ENCODE measurements at regions not wholly inside any gene's neighbourhood (a gene's known extent, or its start where the extent isn't known, plus 50 kb on each side); places are given as distances from the start of the nearest gene placed in this dataset.

DNA sequence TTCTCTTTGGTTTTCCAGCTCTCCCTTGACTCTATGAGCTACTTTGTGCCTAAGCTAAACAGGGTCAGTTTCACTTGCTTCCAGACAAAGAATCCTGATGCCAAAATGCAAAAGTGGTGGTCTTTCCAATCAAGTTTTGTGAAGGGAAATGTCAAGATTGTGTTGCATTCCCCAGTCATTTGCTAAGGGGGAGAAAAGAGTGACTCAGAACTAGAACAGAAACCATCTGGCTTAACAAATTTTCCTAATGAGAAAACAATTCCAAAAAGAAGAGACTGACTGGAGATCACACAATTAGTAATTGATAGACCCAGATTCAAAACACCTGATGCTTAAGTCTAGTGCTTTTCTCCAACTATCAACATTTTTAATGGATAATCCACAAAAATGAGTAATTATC lies 235.1 kb upstream of the DIO2 start:
- DNase-seq (ENCODE audit: low spot score): no peak
- Histone ChIP-seq H3K4me3 (ENCODE audit: low read length in 2 of 2) (no peak overlapping the region), H2BK15ac (ENCODE audit: low read length) (no peak overlapping the region)

DNA sequence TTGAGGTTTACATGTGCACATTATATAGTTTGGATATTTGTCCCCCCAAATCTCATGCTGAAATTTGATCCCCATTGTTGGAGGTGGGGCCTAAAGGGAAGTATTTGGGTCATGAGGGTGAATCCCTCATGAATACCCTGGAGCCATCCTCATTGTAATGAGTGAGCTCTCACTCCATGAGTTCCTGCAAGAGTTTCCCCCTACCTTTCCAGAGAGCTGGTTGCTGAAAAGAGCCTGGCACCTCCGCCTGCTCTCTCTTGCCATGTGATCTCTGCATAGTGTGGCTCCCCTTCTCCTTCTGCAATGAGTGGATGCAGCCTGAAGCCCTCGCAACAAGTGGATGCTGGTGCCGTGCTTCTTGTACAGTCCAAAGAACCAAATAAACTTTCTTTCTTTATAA lies 234.3 kb upstream of the DIO2 start:
- H3K79me1 ChIP-seq (ENCODE audit: low read depth, low read length): no peaks in the 10 kb centered on the region
- H3K27me3 ChIP-seq (ENCODE audit: control insufficient read depth in 3 of 3, insufficient read depth in 3 of 3, low read depth in 1 of 3, low read length in 3 of 3): no peaks in the 10 kb centered on the region
- H3K14ac ChIP-seq (ENCODE audit: low read length): no peak overlapping the region
- no peak overlapping the region for H3K18ac ChIP-seq (ENCODE audit: low read length)
- no peak overlapping the region for H4K91ac ChIP-seq (ENCODE audit: low read depth, low read length, poor library complexity)
- no peak overlapping the region for H3K9ac ChIP-seq (ENCODE audit: low read depth, low read length, poor library complexity)
- no peak overlapping the region for H2BK5ac ChIP-seq (ENCODE audit: low read length)
- H3K4ac ChIP-seq (ENCODE audit: low read length): no peak overlapping the region
- no peak overlapping the region for H2BK120ac ChIP-seq (ENCODE audit: low read depth, low read length)
- no peak overlapping the region for H2BK12ac ChIP-seq (ENCODE audit: low read length)
- no peak overlapping the region for H2AFZ ChIP-seq (ENCODE audit: low read length)
- H3K36me3 ChIP-seq (replicated peaks in 1 of 2; ENCODE audit: control insufficient read depth in 2 of 2, insufficient read depth in 2 of 2, low read length in 2 of 2): no peaks in the 10 kb centered on the region
- H3K27ac ChIP-seq (replicated peaks; ENCODE audit: low read length): no peak overlapping the region
- peaks cover 0 to 1% of the 10 kb centered on the region in 2 donors for H3K9me3 ChIP-seq (replicated peaks in 1 of 2; ENCODE audit: control insufficient read depth in 2 of 2, insufficient read depth in 1 of 2, low read depth in 1 of 2, low read length in 2 of 2)
- no peak for DNase-seq (ENCODE audit: low spot score)
- no peak overlapping the region for H2AK5ac ChIP-seq (ENCODE audit: low read depth, low read length)
- H3K4me2 ChIP-seq (ENCODE audit: insufficient read depth, low read length, poor library complexity, severe bottlenecking): no peak overlapping the region
- H4K8ac ChIP-seq (ENCODE audit: low read depth, low read length): no peak overlapping the region
- H3K4me1 ChIP-seq (ENCODE audit: control insufficient read depth in 2 of 2, insufficient read depth in 1 of 2, low read depth in 1 of 2, low read length in 2 of 2): peaks cover 0 to 2% of the 10 kb centered on the region in 2 donors
- no peak overlapping the region for H3K4me3 ChIP-seq (ENCODE audit: low read length in 2 of 2)
- no CpG with 5 or more reads among the region's 3 CpGs for WGBS, 2 donors (ENCODE audit: extremely low coverage in 2 of 2, insufficient read length in 2 of 2, insufficient replicate concordance in 1 of 2)
- no peak overlapping the region for H3K23ac ChIP-seq (ENCODE audit: low read depth, low read length, poor library complexity)
- H2BK15ac ChIP-seq (ENCODE audit: low read length): no peak overlapping the region

More for the DNA sequence above, 235.1 kb upstream of the DIO2 start:
- Histone ChIP-seq H2BK5ac (ENCODE audit: low read length) (no peak overlapping the region), H2AFZ (ENCODE audit: low read length) (no peak overlapping the region), H3K27ac (replicated peaks; ENCODE audit: low read length) (no peak overlapping the region), H3K4me2 (ENCODE audit: insufficient read depth, low read length, poor library complexity, severe bottlenecking) (no peak overlapping the region), H4K8ac (ENCODE audit: low read depth, low read length) (no peak overlapping the region), H3K14ac (ENCODE audit: low read length) (no peak overlapping the region), H3K18ac (ENCODE audit: low read length) (no peak overlapping the region), H4K91ac (ENCODE audit: low read depth, low read length, poor library complexity) (no peak overlapping the region), H3K79me1 (ENCODE audit: low read depth, low read length) (no peaks in the 10 kb centered on the region), H2AK5ac (ENCODE audit: low read depth, low read length) (no peak overlapping the region), H3K23ac (ENCODE audit: low read depth, low read length, poor library complexity) (no peak overlapping the region), H3K4ac (ENCODE audit: low read length) (no peak overlapping the region), H3K9me3 (replicated peaks in 1 of 2; ENCODE audit: control insufficient read depth in 2 of 2, insufficient read depth in 1 of 2, low read depth in 1 of 2, low read length in 2 of 2) (peaks cover 0 to 3% of the 10 kb centered on the region in 2 donors), H2BK12ac (ENCODE audit: low read length) (no peak overlapping the region), H3K4me1 (ENCODE audit: control insufficient read depth in 2 of 2, insufficient read depth in 1 of 2, low read depth in 1 of 2, low read length in 2 of 2) (peaks cover 0 to 2% of the 10 kb centered on the region in 2 donors), H3K36me3 (replicated peaks in 1 of 2; ENCODE audit: control insufficient read depth in 2 of 2, insufficient read depth in 2 of 2, low read length in 2 of 2) (no peaks in the 10 kb centered on the region), H3K27me3 (ENCODE audit: control insufficient read depth in 3 of 3, insufficient read depth in 3 of 3, low read depth in 1 of 3, low read length in 3 of 3) (no peaks in the 10 kb centered on the region), H2BK120ac (ENCODE audit: low read depth, low read length) (no peak overlapping the region), H3K9ac (ENCODE audit: low read depth, low read length, poor library complexity) (no peak overlapping the region)

GRCh38 chr14:80434574-80435321 lies 223.4 kb upstream of the DIO2 start:
- Histone ChIP-seq H2BK12ac (ENCODE audit: low read length) (no peak overlapping the region), H3K14ac (ENCODE audit: low read length) (no peak overlapping the region), H3K18ac (ENCODE audit: low read length) (no peak overlapping the region), H4K8ac (ENCODE audit: low read depth, low read length) (no peak overlapping the region), H3K36me3 (replicated peaks in 1 of 2; ENCODE audit: control insufficient read depth in 2 of 2, insufficient read depth in 2 of 2, low read length in 2 of 2) (no peaks in the 10 kb centered on the region), H3K27me3 (ENCODE audit: control insufficient read depth in 3 of 3, insufficient read depth in 3 of 3, low read depth in 1 of 3, low read length in 3 of 3) (no peaks in the 10 kb centered on the region), H3K4me2 (ENCODE audit: insufficient read depth, low read length, poor library complexity, severe bottlenecking) (no peak overlapping the region), H2AFZ (ENCODE audit: low read length) (no peak overlapping the region), H2BK120ac (ENCODE audit: low read depth, low read length) (no peak overlapping the region), H3K4me1 (ENCODE audit: control insufficient read depth in 2 of 2, insufficient read depth in 1 of 2, low read depth in 1 of 2, low read length in 2 of 2) (no peaks in the 10 kb centered on the region), H3K79me1 (ENCODE audit: low read depth, low read length) (no peaks in the 10 kb centered on the region), H3K4ac (ENCODE audit: low read length) (no peak overlapping the region), H2AK5ac (ENCODE audit: low read depth, low read length) (no peak overlapping the region), H2BK15ac (ENCODE audit: low read length) (no peak overlapping the region), H2BK5ac (ENCODE audit: low read length) (no peak overlapping the region), H3K9me3 (replicated peaks in 1 of 2; ENCODE audit: control insufficient read depth in 2 of 2, insufficient read depth in 1 of 2, low read depth in 1 of 2, low read length in 2 of 2) (no peaks in the 10 kb centered on the region), H3K23ac (ENCODE audit: low read depth, low read length, poor library complexity) (no peak overlapping the region), H3K27ac (replicated peaks; ENCODE audit: low read length) (no peak overlapping the region), H3K4me3 (ENCODE audit: low read length in 2 of 2) (no peak overlapping the region), H3K9ac (ENCODE audit: low read depth, low read length, poor library complexity) (no peak overlapping the region), H4K91ac (ENCODE audit: low read depth, low read length, poor library complexity) (no peak overlapping the region)
- WGBS, 2 donors (ENCODE audit: extremely low coverage in 2 of 2, insufficient read length in 2 of 2, insufficient replicate concordance in 1 of 2): no CpG with 5 or more reads among the region's 1 CpG
- DNase-seq (ENCODE audit: low spot score): no peak

DNA sequence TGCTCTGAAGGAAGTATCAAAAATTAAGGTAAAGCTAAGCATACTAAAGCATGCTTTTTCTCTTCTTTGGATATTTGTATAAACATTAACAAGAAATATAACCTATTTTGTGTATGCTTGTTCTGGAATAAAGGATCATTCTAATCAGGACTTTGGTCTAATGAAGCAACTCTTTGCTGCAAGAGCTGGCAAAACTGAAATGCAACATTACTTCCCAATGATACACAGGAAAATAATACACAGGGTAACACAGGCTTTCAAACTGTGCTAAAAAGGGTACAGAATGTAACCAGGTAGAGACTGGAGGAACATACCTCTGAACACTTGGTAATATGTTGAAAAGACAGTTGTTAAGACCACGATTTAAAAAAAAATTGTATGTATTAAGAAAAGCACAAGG lies 222.5 kb upstream of the DIO2 start:
- Histone ChIP-seq H3K9ac (ENCODE audit: low read depth, low read length, poor library complexity) (no peak overlapping the region), H2BK5ac (ENCODE audit: low read length) (no peak overlapping the region), H2BK120ac (ENCODE audit: low read depth, low read length) (no peak overlapping the region), H4K91ac (ENCODE audit: low read depth, low read length, poor library complexity) (no peak overlapping the region), H4K8ac (ENCODE audit: low read depth, low read length) (no peak overlapping the region), H2AFZ (ENCODE audit: low read length) (no peak overlapping the region), H3K23ac (ENCODE audit: low read depth, low read length, poor library complexity) (no peak overlapping the region), H3K4me3 (ENCODE audit: low read length in 2 of 2) (no peak overlapping the region), H2AK5ac (ENCODE audit: low read depth, low read length) (no peak overlapping the region), H3K18ac (ENCODE audit: low read length) (no peak overlapping the region), H3K4me1 (ENCODE audit: control insufficient read depth in 2 of 2, insufficient read depth in 1 of 2, low read depth in 1 of 2, low read length in 2 of 2) (no peaks in the 10 kb centered on the region), H2BK12ac (ENCODE audit: low read length) (no peak overlapping the region), H3K27me3 (ENCODE audit: control insufficient read depth in 3 of 3, insufficient read depth in 3 of 3, low read depth in 1 of 3, low read length in 3 of 3) (no peaks in the 10 kb centered on the region), H2BK15ac (ENCODE audit: low read length) (no peak overlapping the region), H3K27ac (replicated peaks; ENCODE audit: low read length) (no peak overlapping the region), H3K14ac (ENCODE audit: low read length) (no peak overlapping the region), H3K4ac (ENCODE audit: low read length) (no peak overlapping the region), H3K9me3 (replicated peaks in 1 of 2; ENCODE audit: control insufficient read depth in 2 of 2, insufficient read depth in 1 of 2, low read depth in 1 of 2, low read length in 2 of 2) (no peaks in the 10 kb centered on the region), H3K79me1 (ENCODE audit: low read depth, low read length) (no peaks in the 10 kb centered on the region), H3K4me2 (ENCODE audit: insufficient read depth, low read length, poor library complexity, severe bottlenecking) (no peak overlapping the region), H3K36me3 (replicated peaks in 1 of 2; ENCODE audit: control insufficient read depth in 2 of 2, insufficient read depth in 2 of 2, low read length in 2 of 2) (no peaks in the 10 kb centered on the region)
- WGBS, 2 donors (ENCODE audit: extremely low coverage in 2 of 2, insufficient read length in 2 of 2, insufficient replicate concordance in 1 of 2): no CpG with 5 or more reads among the region's 1 CpG
- DNase-seq (ENCODE audit: low spot score): no peak

Measured in neuronal stem cell (in vitro differentiated cells).